SU-DHL-6 (cell line): ENCODE measurements at regions not wholly inside any gene's neighbourhood (a gene's known extent, or its start where the extent isn't known, plus 50 kb on each side); places are given as distances from the start of the nearest gene placed in this dataset.

Experiments used
- H2AFZ ChIP-seq: fragments of 200-600 bp; sonication (generic); 2 replicates; pipeline ENCODE4 v1.6.1; 2014; ENCODE audit warnings: low read depth, mild to moderate bottlenecking, moderate library complexity, mixed read lengths, antibody characterized with exemption, low read length; ENCODE audit not compliant: severe bottlenecking
- H3F3A ChIP-seq: fragments of 200-600 bp; shearing (Covaris generic); 2 replicates; pipeline ENCODE4 v1.6.0; 2016; ENCODE audit warnings: antibody characterized with exemption, mild to moderate bottlenecking; ENCODE audit not compliant: insufficient read depth
- H3K27ac ChIP-seq: fragments of 200-600 bp; sonication (generic); 2 replicates; pipeline ENCODE4 v1.5.1; 2016; ENCODE audit warnings: low read depth, mild to moderate bottlenecking, low read length, moderate library complexity, mixed read lengths
- H3K27me3 ChIP-seq: fragments of 200-600 bp; sonication (generic), shearing (Covaris generic); 2 replicates; pipeline ENCODE4 v1.6.0; 2014; ENCODE audit warnings: mild to moderate bottlenecking, low read length
- H3K36me3 ChIP-seq: fragments of 200-600 bp; sonication (generic); 2 replicates; pipeline ENCODE4 v1.6.1; 2014; ENCODE audit warnings: mild to moderate bottlenecking, low read length, mixed read lengths
- H3K4me2 ChIP-seq: fragments of 300-600, 200-600 bp; shearing (Covaris generic), sonication (generic); 2 replicates; pipeline ENCODE4 v1.6.0; 2014; ENCODE audit warnings: low read length, low read depth, mild to moderate bottlenecking; ENCODE audit not compliant: poor library complexity, severe bottlenecking
- H3K4me3 ChIP-seq: fragments of 200-600 bp; sonication (generic); 2 replicates; pipeline ENCODE4 v1.5.1; 2014; ENCODE audit warnings: antibody characterized with exemption, low read length, mild to moderate bottlenecking, mixed read lengths; ENCODE audit not compliant: insufficient read depth, poor library complexity, severe bottlenecking
- H3K79me2 ChIP-seq: fragments of 200-600 bp; sonication (generic); 2 replicates; pipeline ENCODE4 v1.6.1; 2014; ENCODE audit warnings: mild to moderate bottlenecking, low read length, moderate library complexity; ENCODE audit not compliant: insufficient read depth
- H3K9ac ChIP-seq: fragments of 200-600 bp; sonication (generic); 2 replicates; pipeline ENCODE4 v1.7.0; 2014; ENCODE audit warnings: mild to moderate bottlenecking, low read length
- H3K9me2 ChIP-seq: fragments of 200-600 bp; sonication (generic); replicated peaks from 2 replicates; pipeline ENCODE4 v1.6.1; 2014; ENCODE audit warnings: low read length; ENCODE audit not compliant: insufficient read depth
- H3K9me3 ChIP-seq: fragments of 200-600 bp; sonication (generic); 2 replicates; pipeline ENCODE4 v1.6.1; 2014; ENCODE audit warnings: low read length, mixed read lengths; ENCODE audit not compliant: insufficient read depth
- H4K20me1 ChIP-seq: fragments of 200-600 bp; sonication (generic); 2 replicates; pipeline ENCODE4 v1.6.1; 2014; ENCODE audit warnings: low read depth, mild to moderate bottlenecking, antibody characterized with exemption, low read length, moderate library complexity, mixed read lengths
- EZH2phosphoT487 ChIP-seq: fragments of 200-600 bp; sonication (generic), shearing (Covaris generic); conservative IDR thresholded peaks from 2 replicates; pipeline ENCODE4 v1.6.1; 2018; ENCODE audit warnings: mild to moderate bottlenecking, antibody characterized with exemption, low read length, moderate library complexity, mixed read lengths
- TF ChIP-seq, protein P1 (sequence below): fragments of 200-600 bp; sonication (generic); IDR thresholded peaks from one replicate; pipeline ENCODE4 v1.5.1; 2017; ENCODE audit warnings: antibody characterized with exemption, mild to moderate bottlenecking, low read length, moderate library complexity; ENCODE audit not compliant: insufficient read depth, poor library complexity, severe bottlenecking

DNA sequence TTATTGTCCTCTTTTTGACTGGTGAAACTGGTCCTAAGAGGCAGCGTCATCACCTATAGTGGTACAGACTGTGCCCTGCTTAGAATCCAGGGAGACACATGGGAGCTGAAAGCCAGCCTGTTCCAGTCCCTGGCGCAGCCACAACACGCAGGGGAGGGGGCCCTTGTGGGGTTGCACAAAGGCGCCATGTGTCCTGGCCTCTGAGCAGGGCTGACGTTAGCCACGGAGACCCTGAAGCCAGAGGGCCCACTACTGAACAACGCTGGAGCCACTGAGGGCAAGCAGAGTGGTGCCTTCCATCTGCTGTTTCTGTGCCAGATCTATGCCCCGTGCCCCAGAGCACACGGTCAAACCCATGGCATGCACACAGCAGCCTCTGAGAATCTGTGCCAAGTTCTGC, 147.3 kb downstream of the ACTL7B start:
- no peaks in the 10 kb centered on the region; the same call in 1 of the 2 replicates for H3K27me3 ChIP-seq
- no peaks in the 10 kb centered on the region for H3K9me3 ChIP-seq
- H3K27ac ChIP-seq, result no peak overlapping the region
- H3K9ac ChIP-seq, result no peak overlapping the region
- no peak overlapping the region for H2AFZ ChIP-seq
- H4K20me1 ChIP-seq, result no peaks in the 10 kb centered on the region
- no peak overlapping the region for H3K4me3 ChIP-seq
- no peaks in the 10 kb centered on the region for H3K36me3 ChIP-seq
- H3F3A ChIP-seq, result no peaks in the 10 kb centered on the region
- H3K4me2 ChIP-seq, result no peak overlapping the region
- TF ChIP-seq EZH2phosphoT487, result no peak
- TF ChIP-seq, protein P1, sequence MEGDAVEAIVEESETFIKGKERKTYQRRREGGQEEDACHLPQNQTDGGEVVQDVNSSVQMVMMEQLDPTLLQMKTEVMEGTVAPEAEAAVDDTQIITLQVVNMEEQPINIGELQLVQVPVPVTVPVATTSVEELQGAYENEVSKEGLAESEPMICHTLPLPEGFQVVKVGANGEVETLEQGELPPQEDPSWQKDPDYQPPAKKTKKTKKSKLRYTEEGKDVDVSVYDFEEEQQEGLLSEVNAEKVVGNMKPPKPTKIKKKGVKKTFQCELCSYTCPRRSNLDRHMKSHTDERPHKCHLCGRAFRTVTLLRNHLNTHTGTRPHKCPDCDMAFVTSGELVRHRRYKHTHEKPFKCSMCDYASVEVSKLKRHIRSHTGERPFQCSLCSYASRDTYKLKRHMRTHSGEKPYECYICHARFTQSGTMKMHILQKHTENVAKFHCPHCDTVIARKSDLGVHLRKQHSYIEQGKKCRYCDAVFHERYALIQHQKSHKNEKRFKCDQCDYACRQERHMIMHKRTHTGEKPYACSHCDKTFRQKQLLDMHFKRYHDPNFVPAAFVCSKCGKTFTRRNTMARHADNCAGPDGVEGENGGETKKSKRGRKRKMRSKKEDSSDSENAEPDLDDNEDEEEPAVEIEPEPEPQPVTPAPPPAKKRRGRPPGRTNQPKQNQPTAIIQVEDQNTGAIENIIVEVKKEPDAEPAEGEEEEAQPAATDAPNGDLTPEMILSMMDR, result no peak
- no peaks in the 10 kb centered on the region for H3K79me2 ChIP-seq
- no peaks in the 10 kb centered on the region for H3K9me2 ChIP-seq

- no peak for TF ChIP-seq EZH2phosphoT487
- TF ChIP-seq, protein P1, result no peak
Measured at GRCh38 chr9:108707120-108707519, 148.7 kb downstream of the ACTL7B start.

GRCh38 chr9:108704156-108704852, 151.5 kb downstream of the ACTL7B start:
- no peak for TF ChIP-seq EZH2phosphoT487
- TF ChIP-seq, protein P1, result no peak
- Histone ChIP-seq H3K27me3 (no peaks in the 10 kb centered on the region; the same call in 1 of the 2 replicates), H2AFZ (no peak overlapping the region), H3K4me3 (no peak overlapping the region), H3K27ac (no peak overlapping the region), H3K9me2 (no peaks in the 10 kb centered on the region), H3K9ac (no peak overlapping the region), H4K20me1 (no peaks in the 10 kb centered on the region), H3F3A (no peaks in the 10 kb centered on the region), H3K9me3 (no peaks in the 10 kb centered on the region), H3K79me2 (no peaks in the 10 kb centered on the region), H3K36me3 (no peaks in the 10 kb centered on the region), H3K4me2 (no peak overlapping the region)

More at GRCh38 chr9:108707120-108707519, 148.7 kb downstream of the ACTL7B start:
- no peaks in the 10 kb centered on the region for H3K9me2 ChIP-seq
- H2AFZ ChIP-seq, result no peak overlapping the region
- H3K79me2 ChIP-seq, result no peaks in the 10 kb centered on the region
- no peaks in the 10 kb centered on the region; the same call in 1 of the 2 replicates for H3K27me3 ChIP-seq
- no peak overlapping the region for H3K4me3 ChIP-seq
- no peak overlapping the region for H3K4me2 ChIP-seq
- H3K9me3 ChIP-seq, result no peaks in the 10 kb centered on the region
- H3K9ac ChIP-seq, result no peak overlapping the region
- no peaks in the 10 kb centered on the region for H4K20me1 ChIP-seq
- H3K27ac ChIP-seq, result no peak overlapping the region
- H3F3A ChIP-seq, result no peaks in the 10 kb centered on the region
- H3K36me3 ChIP-seq, result no peaks in the 10 kb centered on the region
